H1 (cell line): ENCODE measurements at regions not wholly inside any gene's neighbourhood (a gene's known extent, or its start where the extent isn't known, plus 50 kb on each side); places are given as distances from the start of the nearest gene placed in this dataset.

Source experiments
- EZH2 ChIP-seq: fragments of 200-600 bp; sonication (generic); IDR thresholded peaks from 2 replicates; pipeline ENCODE4 v1.7.1; 2012; ENCODE audit warnings: low read depth, mild to moderate bottlenecking, moderate library complexity, low read length, inconsistent platforms; ENCODE audit not compliant: severe bottlenecking
- PHF8 ChIP-seq: fragments of 200-600 bp; sonication (generic); conservative IDR thresholded peaks from 2 replicates; pipeline ENCODE4 v1.7.1; 2012; ENCODE audit warnings: low read depth, mild to moderate bottlenecking, inconsistent platforms, low read length, moderate library complexity
- RNF2 ChIP-seq: fragments of 200-900, 300-1000 bp; sonication (generic); IDR thresholded peaks from 2 replicates; pipeline ENCODE4 v1.7.1; 2016; ENCODE audit warnings: borderline replicate concordance, low read depth, mild to moderate bottlenecking, antibody characterized with exemption, low read length; ENCODE audit not compliant: poor library complexity, severe bottlenecking; ENCODE audit errors: missing control alignments
- USF2 ChIP-seq: IDR thresholded peaks from 2 replicates; pipeline ENCODE4 v1.6.1; 2011; ENCODE audit warnings: low read length, improper control_type of control experiment

- TF ChIP-seq EZH2 = no peak
- TF ChIP-seq RNF2 = no peak
- TF ChIP-seq PHF8 = no peak
- TF ChIP-seq USF2 = no peak
- TF ChIP-seq, all 59 proteins: peak for 0
Measured at GRCh38 chr4:124017185-124017785, 620.7 kb downstream of the SPRY1 start (continued).
